CD4-positive, alpha-beta T cell treated with Interleukin-21 for 1 hour (primary cell): ENCODE measurements at regions not wholly inside any gene's neighbourhood (a gene's known extent, or its start where the extent isn't known, plus 50 kb on each side); places are given as distances from the start of the nearest gene placed in this dataset.
"Not testable (repeated sequence)": the region's sequence is repeated elsewhere in the genome, so short reads cannot be mapped to it uniquely, and the experiment has no call there.

ENCODE experiments used
- DNase-seq: peaks from one replicate; pipeline ENCODE4 v3.0.0-alpha.2; 2020

DNA sequence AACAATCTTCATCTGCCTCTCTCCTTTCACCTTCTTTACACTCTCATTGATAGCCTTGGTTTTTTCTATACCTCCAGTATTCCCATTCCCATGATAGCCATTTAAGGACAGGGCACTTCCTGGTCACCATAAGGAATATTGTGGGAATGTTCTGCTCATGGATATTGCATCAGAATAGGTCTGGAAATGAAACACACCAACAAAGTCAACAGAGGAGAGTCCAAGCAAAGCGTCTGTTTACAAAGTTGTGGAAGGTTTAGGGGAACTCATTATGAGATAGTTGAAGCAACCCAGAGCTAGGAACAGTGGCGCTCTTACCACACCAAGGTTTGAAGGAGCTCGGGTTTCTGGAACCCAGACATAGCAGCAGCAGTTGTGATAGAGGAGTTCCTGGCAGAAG lies 150.3 kb upstream of the TNP1 start:
- DNase-seq, result no peak

DNA sequence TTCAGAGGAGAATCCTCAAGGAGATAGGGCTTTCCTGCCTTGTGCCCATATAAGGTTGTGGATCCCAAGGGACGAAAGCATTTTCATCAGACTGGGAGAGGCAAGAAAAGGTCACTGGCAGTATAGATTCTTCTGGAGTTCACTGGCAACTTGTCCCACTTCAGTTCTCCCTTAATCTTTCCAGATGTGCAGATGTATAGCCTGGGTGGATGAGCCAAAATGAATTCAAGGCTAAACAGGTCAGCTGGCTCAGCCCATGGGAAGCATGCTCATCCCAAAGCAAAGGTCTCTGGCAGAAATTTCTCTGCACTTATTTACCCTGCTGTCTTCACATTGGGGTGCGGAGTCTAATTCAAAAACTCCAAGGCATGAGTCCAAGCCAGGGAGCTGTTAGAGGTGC lies 148.9 kb upstream of the TNP1 start:
- no peak for DNase-seq

DNA sequence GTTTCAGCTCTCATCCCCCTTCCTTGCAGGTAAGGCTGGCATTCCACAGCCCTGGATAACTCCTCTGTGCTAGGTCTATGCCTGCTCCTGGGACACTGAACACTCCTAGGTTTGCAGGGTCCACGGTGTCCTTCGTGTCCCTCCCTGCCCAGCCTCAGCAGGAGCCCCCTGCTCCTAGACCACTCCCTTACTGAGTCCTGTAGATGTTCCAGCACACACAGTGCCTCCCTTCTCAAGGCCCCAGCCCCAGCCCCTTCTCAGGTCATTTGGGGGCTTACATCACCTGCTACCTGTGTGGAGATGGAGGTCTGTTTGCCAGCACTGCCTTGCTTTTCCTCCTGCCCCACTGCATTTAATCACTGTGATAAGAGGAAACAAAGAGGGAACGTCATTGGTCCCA lies 146.4 kb upstream of the TNP1 start:
- no peak for DNase-seq

DNA sequence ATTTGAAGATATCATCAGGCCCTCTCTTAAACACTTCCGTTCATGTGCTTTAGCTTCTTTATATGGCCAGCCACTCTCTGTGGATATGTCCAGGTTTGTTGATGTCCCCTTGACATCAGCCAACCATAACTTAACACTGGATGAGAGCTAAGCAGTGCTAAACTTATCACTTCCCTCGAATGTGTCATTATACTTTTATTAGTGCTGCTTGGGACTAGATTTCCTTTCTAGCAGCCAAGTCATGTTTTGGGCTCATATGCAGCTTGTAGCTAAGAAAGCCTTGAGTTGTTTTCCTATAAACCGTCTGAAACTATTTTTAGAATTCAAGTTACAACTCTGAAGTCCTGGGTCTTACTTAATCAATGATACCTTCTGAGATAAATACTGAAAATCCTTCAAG lies 144.8 kb upstream of the TNP1 start:
- DNase-seq, result no peak

DNA sequence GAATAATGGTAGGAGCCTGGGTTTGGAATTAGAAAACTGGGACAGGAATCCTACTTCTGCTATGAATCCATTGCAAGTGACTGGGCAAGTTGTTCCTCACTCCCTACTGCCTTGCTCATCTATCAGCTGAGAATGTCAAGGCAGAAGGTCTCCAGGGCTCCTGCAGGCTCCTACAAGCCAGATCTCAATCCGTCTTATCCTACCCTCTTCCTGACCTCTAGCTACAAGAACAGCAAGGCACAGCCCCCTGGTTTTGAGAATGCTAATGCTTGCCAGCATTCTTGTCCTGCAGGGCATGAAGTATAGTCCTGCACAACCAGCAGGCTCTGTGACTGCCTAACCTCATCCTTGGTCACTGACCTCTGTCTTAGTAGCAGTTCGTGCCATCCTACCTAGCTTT lies 141.9 kb upstream of the TNP1 start:
- no peak for DNase-seq

DNA sequence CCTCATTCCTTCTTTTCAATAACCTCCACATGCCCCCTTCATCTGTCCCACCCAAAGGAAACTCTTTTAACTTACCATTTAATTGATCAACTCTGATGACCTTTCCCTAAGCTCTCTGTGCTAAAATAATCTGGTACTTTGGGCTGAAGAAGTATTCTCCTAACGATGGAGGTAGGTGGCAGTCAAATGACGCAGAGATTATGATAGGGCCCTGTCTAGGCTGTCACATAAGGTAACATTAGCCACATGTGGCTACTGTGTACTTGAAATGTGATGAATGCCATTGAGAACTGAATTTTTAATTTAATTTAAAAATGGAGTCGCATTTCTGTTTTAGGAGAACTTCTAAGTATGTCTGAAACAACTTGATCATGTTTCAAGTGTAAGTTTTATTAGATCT lies 140.5 kb upstream of the TNP1 start:
- no peak for DNase-seq

DNA sequence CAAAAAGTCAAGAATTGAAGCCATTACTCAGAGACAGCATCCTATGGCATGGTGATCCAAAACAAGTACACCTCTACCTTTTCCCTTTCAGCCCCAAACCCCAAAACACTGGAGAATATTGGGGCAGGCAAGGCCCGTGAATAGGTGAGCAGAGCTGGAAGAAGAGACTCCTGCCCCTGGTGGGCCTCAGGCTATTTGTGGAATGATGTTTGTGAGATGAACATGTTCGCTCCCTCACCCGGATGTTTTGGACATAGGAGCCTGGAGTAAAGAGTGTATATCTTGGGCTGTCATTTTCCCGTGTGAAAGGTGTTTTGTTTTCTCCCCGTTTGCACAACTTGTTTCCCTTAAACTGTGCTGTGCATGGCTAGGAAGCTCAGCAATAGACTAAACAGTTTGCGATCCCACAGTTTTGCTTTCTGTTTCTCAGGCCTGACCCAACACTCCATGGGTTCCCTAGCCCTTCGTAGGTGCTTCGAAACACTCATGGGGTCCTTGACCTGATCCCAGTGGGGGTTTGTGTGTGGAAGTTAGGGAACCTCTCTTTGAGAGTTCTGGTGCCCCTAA lies 136.5 kb upstream of the TNP1 start:
- no peak for DNase-seq

DNA sequence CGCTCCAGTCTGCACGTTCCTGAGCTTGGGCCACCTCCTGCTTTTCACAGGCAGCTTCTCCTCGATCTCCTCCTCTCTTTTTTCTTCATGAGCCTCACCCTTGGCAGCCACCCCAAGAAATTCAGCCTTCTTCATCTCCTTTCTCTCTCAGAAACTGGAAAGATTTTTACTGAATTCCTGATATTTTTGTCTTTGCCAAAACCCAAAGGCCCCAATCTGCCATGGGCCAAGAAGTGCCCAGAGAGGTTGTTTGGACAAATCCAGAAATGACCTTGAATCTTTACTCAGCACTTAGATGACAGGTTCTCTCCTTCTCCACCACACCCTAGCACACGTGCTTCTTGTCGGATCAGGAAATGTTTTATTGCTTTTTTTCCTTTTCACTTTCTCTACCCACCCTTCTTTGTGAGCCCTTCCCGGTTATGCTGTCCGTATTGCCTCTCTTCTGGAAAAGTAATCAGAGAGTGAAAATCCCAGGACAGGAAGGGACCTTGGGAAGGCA lies 134.5 kb upstream of the TNP1 start:
- no peak for DNase-seq

DNA sequence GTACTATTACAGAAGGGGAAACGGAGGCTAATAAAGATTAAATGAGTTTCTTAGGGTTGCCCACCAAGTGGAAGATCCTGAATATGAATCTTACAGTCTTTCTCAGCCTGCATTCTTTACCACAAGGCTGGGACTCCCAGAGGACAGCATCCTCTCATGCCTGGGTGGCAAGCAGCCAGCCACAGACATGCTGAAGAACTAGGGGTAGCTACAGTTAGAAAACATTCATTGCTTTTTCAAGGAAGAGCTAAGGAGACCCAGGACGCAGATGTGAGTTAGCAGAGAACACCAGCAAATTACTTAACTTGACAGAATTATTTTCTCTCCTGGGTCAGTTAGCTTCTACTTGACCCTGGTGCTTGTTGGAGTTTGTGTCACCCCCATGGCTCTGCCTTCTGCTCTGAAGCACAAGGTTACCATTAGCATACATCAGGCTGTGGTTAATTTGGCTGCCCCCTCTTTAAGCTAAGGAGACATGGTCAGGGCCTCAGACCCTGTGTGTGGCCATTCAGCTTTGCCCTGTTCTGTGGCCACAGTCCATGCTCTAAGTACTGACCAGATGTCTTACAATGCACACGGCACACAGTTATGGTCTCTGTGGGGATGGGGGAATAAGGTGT lies 132.3 kb upstream of the TNP1 start:
- DNase-seq, result no peak

DNA sequence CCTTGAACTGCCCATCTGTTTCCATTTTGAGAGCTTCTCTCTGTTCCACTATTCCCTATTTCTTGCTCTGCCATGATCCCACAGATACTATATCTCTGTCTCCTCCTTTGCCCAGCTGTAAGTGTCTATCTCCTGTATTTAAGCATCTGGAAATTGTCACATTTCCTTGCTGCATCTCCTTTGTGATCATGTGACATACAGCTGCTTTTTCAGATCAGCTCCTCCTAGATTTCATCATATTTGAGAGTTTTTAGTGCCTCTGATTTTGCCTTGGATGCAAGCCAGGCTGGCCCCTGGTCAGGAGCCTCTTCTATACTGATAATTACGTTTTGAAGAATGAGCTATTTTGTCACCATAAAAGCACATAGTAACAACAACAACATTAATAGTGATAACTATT lies 131.7 kb upstream of the TNP1 start:
- DNase-seq, result no peak

DNA sequence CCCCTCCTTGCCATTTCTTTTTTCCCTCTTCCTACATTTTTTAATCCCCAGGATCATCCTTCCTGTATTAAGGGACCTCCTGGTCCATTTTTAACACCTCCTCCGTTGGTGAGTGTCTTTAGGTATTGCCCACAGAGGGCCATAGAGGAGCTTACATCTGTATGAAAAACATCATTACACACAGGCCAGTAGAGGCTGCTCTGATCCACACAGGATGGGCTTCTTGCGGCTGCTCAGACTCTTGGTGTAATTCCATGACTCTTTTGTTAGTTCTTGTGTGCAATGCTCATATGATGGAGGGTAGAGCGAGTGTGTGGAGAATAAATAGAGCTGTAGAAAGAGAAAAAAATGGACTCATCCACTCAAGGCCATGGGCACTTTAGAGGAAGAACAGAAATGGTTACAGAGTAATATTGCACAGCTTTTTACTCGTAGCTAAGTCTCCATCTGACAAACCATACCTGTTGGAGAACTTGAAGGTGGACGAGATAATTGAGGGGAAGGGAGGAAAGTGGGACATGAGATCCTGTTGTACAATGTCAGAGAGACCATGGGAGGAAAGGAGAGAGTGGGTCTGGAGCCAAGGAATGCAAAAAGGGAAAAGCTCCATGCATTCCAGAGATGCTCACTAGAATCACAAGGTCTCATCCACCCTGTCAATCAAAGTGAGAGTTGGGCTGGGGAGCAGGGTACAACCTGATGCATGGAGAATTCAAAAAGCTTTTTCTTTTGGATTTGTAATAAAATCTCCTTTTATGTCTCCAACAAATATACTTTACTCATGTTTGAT lies 129.7 kb upstream of the TNP1 start:
- DNase-seq, result no peak

DNA sequence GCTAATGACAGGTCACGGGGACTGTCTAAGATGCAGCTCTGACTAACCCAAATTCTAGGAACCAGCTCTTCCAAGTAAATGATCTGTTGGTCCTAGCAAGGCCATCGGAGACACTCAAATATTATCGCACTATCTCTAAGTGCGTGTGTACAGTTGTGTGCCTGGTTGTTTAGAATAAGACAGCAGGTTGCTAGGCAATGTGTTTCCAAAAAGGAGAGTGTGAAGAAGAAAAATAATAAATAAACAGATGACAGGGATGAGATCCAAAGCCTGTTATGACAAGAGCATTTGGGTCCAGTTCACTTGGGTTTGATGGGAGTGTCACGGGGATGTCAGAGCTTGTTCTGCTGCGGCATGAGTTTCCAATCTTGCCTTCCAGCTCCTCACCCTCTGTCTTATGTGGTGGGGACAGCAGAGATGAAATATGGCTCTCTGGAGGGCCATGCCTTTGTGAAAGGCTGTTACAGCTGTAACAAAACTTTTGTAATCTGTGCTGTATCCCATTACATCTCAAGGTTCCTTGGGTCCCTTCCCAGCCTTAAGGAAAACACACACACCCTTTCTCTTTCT lies 127.5 kb upstream of the TNP1 start:
- no peak for DNase-seq

DNA sequence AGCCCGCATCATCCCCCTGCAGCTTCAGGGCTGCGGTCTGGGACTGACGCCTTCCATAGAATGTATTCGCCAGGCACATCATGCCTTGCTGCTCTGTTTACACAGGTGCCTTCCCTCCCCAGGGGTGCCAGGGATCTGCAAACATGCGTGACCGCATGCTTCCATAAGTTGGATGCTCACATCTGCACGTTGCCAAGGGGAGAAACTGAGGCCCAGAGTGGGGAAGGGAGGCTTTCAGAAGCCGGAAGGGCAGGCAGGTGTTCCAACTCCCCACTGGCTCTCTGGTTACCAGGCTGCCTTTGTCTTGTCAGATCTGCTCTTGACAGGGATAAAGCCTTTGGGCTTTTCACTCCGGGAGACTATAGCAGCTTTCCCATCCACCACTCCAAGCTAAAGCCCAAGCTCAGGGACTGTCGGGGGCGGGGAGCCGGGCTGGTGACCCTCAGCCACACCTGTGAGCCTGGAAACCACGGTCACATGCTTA lies 125.8 kb upstream of the TNP1 start:
- no peak for DNase-seq

DNA sequence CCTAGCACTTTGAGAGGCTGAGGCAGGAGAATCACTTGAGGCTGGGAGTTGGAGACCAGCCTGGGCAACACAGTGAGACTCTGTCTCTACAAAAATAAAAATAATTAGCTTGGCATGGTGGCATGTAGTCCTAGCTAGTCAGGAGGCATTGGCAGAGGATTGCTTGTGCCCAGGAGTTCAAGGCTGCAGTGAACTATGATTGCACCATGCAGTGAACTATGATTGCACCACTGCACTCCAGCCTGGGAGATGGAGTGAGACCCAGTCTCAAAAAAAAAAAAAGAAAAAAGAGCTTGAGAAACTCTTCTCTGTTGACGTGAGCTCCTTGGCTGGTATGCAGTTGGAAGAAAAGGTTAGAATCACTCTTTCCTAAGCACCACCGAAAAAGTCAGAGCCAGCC lies 125.1 kb upstream of the TNP1 start:
- no peak for DNase-seq

DNA sequence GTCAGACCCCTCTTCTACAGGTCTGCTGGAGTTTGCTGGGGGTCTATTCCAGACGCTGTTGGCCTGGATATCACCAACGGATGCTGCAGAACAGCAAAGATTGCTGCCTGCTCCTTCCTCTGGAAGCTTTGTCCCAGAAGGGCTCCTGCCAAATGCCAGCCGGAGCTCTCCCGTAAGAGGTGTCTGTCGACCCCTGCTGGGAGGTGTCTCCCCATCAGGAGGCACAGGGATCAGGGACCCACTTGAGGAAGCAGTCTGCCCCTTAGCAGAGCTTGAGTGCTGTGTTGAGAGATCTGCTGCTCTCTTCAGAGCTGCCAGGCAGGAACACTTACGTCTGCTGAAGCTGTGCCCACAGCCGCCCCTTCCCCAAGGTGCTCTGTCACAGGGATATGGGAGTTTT lies 122.1 kb upstream of the TNP1 start:
- DNase-seq, result not testable (repeated sequence)

DNA sequence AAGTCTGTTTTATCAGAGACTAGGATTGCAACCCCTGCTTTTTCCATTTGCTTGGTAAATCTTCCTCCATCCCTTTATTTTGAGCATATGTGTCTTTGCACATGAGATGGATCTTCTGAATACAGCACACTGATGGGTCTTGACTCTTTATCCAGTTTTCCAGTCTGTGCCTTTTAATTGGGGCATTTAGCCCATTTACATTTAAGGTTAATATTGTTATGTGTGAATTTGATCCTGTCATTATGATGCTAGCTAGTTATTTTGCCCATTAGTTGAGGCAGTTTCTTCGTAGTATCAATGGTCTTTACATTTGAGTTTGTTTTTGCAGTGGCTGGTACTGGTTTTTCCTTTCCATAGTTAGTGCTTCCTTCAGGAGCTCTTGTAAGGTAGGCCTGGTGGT lies 120.6 kb upstream of the TNP1 start:
- not testable (repeated sequence) for DNase-seq

DNA sequence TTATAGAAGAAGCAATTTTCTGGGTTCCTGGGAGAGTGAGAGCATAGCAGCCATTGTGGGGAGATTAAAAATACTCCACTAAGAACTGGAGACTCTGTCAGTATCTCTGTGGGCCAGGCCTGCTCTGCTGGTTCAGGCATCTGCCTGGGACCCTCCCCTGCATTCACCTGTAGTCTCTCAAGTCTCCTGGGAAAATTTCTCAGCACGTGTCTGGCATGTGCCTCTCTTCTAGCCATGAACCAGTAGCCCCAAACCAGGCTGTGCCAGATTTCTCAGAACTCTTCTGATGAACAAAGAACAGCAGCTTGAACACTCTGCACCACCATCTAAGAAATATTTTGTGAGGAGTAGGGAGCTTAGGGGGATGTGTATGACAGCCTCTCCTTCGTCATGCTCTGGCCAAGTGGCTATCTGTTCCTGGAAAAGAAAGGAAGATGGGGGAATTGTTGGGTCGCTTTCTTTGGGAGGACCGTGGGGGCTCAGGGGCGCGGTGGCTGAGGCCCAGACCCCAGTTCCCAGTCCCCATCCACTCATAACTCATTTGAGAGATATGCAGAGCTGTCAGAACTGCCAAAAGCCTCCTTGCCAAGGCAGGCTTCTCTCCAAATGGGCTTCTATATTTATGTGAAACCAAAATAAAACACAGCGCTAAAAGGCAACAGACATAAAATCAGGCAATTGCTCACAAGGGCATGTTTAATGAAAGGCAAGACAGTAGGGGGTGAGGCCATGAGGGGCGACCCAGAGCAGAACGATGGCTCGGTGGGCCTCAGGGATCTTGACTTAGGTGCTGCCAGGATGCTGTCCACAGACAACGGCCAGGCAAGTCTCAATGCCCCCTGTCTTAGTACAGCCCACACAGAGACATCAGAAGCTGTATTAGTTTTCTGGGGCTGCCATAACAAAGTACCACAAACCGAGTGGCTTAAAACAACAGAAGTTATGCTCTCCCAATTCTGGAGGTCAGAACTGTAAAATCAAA lies 114.7 kb upstream of the TNP1 start:
- DNase-seq, result no peak

DNA sequence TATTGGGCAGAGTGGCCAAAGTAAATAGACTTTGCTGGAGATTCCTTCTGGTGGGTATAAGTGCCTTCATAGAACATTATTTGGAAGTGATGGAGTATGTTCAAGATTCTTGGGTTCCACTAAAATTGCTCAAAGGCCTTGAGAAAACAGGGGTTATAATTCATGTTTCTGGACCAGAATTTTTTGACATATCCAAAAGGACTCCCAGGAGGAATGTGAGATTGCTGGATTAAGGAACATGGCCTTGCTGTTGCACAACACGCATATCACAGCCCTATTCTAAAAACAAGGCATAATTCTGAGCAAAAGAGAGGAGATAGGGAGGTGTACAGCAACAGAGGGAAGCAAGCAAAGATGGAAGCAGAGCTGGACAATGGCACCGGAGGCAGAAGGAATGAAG lies 111.7 kb upstream of the TNP1 start:
- no peak for DNase-seq

DNA sequence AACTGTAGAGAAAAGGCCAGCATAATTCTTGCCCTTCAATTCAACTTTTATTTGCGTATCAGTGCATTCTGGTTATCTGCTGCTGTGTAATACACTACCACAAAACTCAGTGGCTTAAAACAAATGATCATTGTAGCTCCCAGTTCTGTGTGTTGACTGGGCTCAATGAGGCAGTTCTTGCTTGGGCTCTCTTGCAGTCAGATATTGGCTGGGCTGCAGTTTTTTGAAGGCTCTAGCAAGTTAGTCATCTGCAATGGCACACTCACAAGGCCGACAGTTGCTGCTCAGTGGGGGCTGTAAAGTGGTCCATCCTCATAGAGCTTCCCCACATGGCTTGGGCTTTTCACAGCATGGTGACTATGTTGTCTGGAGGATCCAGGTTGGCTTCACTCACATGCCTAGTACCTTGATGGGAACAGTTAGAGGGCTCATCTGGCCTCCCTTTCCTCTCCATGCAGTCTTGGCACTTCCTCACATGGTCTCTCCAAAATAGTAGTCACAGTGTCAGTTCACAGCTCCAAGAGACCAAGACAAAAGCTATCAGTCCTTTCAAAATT lies 110.6 kb upstream of the TNP1 start:
- DNase-seq, result no peak

DNA sequence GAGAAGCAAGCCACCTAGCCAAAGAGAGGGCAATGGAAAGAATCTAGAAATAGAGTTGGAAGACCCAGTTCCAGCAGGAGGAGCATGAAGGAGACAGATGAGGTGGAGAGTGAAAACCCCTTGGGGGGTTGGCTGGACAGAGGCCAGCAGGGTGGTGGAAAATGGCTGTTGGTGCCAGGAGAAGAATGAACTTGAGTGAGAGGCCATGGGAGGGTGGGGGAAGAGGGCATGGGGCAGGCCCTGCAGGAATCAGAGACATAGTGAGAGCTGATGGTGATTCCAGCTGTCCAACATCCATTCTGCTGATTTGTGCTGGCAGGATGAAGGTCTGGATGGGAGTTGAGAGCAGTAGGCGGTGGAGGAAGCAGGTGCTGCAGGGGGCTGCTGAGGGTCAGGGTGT lies 108.0 kb upstream of the TNP1 start:
- DNase-seq, result no peak

DNA sequence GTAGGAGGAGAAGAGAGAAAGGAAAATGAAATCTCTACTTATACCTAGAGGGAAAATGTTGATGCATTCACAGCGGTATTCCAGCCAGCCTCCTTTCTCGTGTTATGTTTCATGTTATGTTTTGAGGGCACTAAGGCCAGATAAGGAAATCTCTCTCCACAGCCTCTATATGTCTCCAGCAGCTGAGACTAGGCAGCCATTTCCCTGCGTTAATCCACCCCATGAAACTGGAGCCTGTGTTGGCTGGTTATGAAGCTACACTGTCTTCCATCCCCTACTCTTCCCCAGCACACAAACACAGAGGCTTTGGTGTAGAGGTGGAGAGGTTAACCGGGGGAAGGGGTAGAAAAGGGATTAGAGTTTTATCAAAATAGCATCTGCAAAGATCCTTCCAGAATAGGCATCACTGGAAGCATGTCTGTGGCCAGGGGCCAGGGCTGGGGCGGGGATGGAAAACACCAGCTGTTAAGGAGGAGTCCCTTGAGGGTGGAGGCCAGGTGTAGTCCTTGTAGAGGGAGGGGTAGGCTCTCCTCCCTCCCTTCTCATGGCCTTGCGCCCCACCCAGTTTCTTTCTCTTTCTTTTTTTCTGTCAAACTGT lies 100.9 kb upstream of the TNP1 start:
- DNase-seq, result no peak

DNA sequence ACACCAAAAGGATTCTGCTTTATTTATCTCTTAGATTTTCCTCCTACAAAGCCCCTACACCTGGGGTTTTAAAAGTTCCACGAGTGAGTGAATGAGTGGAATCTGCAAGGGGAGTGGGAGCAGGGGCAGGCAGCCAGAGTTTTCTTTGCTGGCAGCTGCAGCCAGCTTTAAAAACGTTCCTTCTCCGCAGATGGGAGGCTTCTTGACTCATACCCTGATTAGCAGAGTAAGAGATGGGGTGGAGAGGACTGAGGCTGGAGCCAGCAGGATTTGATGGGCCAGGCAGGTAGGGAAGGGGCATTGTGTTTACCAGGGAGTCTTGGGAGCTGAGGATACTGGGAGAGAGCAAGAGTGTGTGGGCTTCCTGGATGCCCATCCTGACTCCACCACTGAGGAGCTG lies 99.6 kb upstream of the TNP1 start:
- DNase-seq, result no peak
